GM12874 (cell line): ENCODE measurements at regions not wholly inside any gene's neighbourhood (a gene's known extent, or its start where the extent isn't known, plus 50 kb on each side); places are given as distances from the start of the nearest gene placed in this dataset.

Source experiments
- CTCF ChIP-seq: IDR thresholded peaks from 2 replicates; pipeline ENCODE4 v1.5.1; 2011; ENCODE audit warnings: low read depth, mild to moderate bottlenecking, control low read depth, low read length, moderate library complexity; ENCODE audit not compliant: insufficient read depth

GRCh38 chr10:15931376-15931775 is 71.1 kb upstream of the MINDY3 start:
- no peak for TF ChIP-seq CTCF

- no peak for TF ChIP-seq CTCF
Observed at GRCh38 chr10:15943426-15943825, 83.1 kb upstream of the MINDY3 start.

DNA sequence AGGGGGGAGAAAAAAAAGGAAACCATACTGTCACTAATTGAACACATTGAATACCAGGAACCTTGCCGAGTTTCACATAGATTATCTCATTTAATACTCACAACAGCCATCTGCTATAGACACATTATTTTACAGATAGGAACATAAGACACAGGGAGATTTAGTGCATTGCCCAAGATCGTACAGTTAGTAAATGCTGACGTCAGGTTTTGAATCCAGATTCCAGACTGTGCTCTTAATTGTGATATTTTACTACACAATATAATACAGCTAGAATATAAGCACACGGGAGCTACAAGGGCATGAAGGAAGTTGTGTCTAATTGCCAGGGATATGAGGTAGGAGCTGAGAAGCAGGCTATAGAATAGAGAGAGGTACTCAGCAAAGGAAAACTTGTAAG is 93.9 kb upstream of the MINDY3 start:
- no peak for TF ChIP-seq CTCF

- TF ChIP-seq CTCF, result no peak
Observed at GRCh38 chr10:15960277-15960676, 100.0 kb upstream of the MINDY3 start.

GRCh38 chr10:15985690-15986089 is 125.4 kb upstream of the MINDY3 start:
- no peak for TF ChIP-seq CTCF

GRCh38 chr10:15990535-15991129 is 130.3 kb upstream of the MINDY3 start:
- no peak for TF ChIP-seq CTCF

DNA sequence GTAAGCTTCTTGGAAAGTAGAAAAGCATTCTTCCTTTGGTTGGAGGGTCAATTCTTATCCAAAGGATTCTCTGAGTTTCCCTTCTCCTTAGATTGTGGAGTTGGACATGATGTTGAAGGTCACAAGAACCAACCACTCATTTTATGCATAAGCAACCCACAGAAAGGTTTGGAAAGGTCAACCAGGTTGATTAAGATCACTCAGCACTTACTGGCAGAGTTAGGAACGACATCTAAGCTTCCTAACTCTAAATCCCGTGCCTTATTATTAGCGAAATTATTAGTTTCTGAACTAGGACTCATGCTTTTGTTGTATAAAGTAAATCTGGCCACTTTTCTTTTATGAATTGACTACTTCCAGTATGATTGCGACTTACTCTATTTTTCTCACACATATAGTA is 137.0 kb upstream of the MINDY3 start:
- no peak for TF ChIP-seq CTCF
